Liver (tissue), 8 donors: ENCODE measurements at regions not wholly inside any gene's neighbourhood (a gene's known extent, or its start where the extent isn't known, plus 50 kb on each side); places are given as distances from the start of the nearest gene placed in this dataset.

Experiments
- DNase-seq: peaks from one replicate; pipeline ENCODE4 v3.0.0-alpha.2; 2017; ENCODE audit warnings: low spot score
- H3K27ac ChIP-seq, 2 donors: one replicate each; pipeline ENCODE4 v1.7.0; 2013; ENCODE audit warnings: inconsistent platforms in 2 of 2, low read length in 2 of 2, control low read depth in 1 of 2, low read depth in 1 of 2, mild to moderate bottlenecking in 1 of 2
- H3K27me3 ChIP-seq, 4 donors: one replicate each; pipeline versions ENCODE4 v1.6.1 to v1.7.0; 2013; ENCODE audit warnings: low read length in 3 of 4, inconsistent platforms in 1 of 4, mild to moderate bottlenecking in 1 of 4, moderate library complexity in 1 of 4; ENCODE audit not compliant: control insufficient read depth in 4 of 4, insufficient read depth in 4 of 4
- H3K36me3 ChIP-seq, 4 donors: one replicate each; pipeline versions ENCODE4 v1.6.1 to v1.7.0; 2013; ENCODE audit warnings: low read length in 3 of 4, mild to moderate bottlenecking in 3 of 4, low read depth in 1 of 4, moderate library complexity in 1 of 4; ENCODE audit not compliant: control insufficient read depth in 4 of 4, insufficient read depth in 3 of 4
- H3K4me1 ChIP-seq, 4 donors: one replicate each; pipeline versions ENCODE4 v1.6.1 to v1.7.0; 2013; ENCODE audit warnings: low read length in 3 of 4, mild to moderate bottlenecking in 3 of 4, moderate library complexity in 1 of 4; ENCODE audit not compliant: control insufficient read depth in 4 of 4, insufficient read depth in 4 of 4
- H3K4me3 ChIP-seq, 3 donors: one replicate each; pipeline versions ENCODE4 v1.6.1 to v1.7.0; 2013; ENCODE audit warnings: low read length in 3 of 3, control low read depth in 1 of 3, low read depth in 1 of 3, mild to moderate bottlenecking in 1 of 3
- H3K9ac ChIP-seq, 2 donors: one replicate each; pipeline ENCODE4 v1.7.0; 2013; ENCODE audit warnings: low read length in 2 of 2, mild to moderate bottlenecking in 2 of 2, moderate library complexity in 2 of 2, control low read depth in 1 of 2, low read depth in 1 of 2
- H3K9me3 ChIP-seq, 4 donors: one replicate each; pipeline versions ENCODE4 v1.6.1 to v1.7.0; 2013; ENCODE audit warnings: low read length in 3 of 4; ENCODE audit not compliant: control insufficient read depth in 4 of 4
- ATF3 ChIP-seq: IDR thresholded peaks from 2 replicates; pipeline ENCODE4 v1.6.1; 2016; ENCODE audit warnings: antibody characterized with exemption
- CTCF ChIP-seq: fragments of 150-350 bp; IDR thresholded peaks from 2 replicates; pipeline ENCODE4 v1.5.1; 2017; ENCODE audit warnings: improper control_type of control experiment, low read depth, low read length; ENCODE audit not compliant: missing input control
- EGR1 ChIP-seq, 2 donors: IDR thresholded peaks; 2 replicates each; pipeline ENCODE4 v1.6.1; 2016 to 2018; ENCODE audit warnings: antibody characterized with exemption in 2 of 2, low read depth in 2 of 2
- FOXA2 ChIP-seq: IDR thresholded peaks from 2 replicates; pipeline ENCODE4 v1.6.1; 2016; ENCODE audit warnings: antibody characterized with exemption
- GABPA ChIP-seq, 2 donors: IDR thresholded peaks in 1 of 2; conservative IDR thresholded peaks in 1 of 2; 2 replicates each; pipeline ENCODE4 v1.6.1; 2016; ENCODE audit warnings: antibody characterized with exemption in 2 of 2, mild to moderate bottlenecking in 1 of 2, moderate library complexity in 1 of 2
- HNF4A ChIP-seq, 2 donors: conservative IDR thresholded peaks; 2 replicates each; pipeline ENCODE4 v1.6.1; 2016; ENCODE audit warnings: antibody characterized with exemption in 2 of 2, mild to moderate bottlenecking in 2 of 2
- MAX ChIP-seq: IDR thresholded peaks from 2 replicates; pipeline ENCODE4 v1.6.1; 2016; ENCODE audit warnings: antibody characterized with exemption
- NR2F2 ChIP-seq: IDR thresholded peaks from 2 replicates; pipeline ENCODE4 v1.6.1; 2016; ENCODE audit warnings: antibody characterized with exemption
- RAD21 ChIP-seq, 2 donors: IDR thresholded peaks; 2 replicates each; pipeline ENCODE4 v1.6.1; 2016; ENCODE audit warnings: antibody characterized with exemption in 2 of 2, mild to moderate bottlenecking in 2 of 2
- REST ChIP-seq: IDR thresholded peaks from 2 replicates; pipeline ENCODE4 v1.6.1; 2016; ENCODE audit warnings: antibody characterized with exemption, mild to moderate bottlenecking
- RXRA ChIP-seq, 2 donors: IDR thresholded peaks; 2 replicates each; pipeline ENCODE4 v1.6.1; 2017 to 2018; ENCODE audit warnings: antibody characterized with exemption in 2 of 2, mild to moderate bottlenecking in 1 of 2
- SP1 ChIP-seq: IDR thresholded peaks from 2 replicates; pipeline ENCODE4 v1.6.1; 2018; ENCODE audit warnings: antibody characterized with exemption, mild to moderate bottlenecking
- TAF1 ChIP-seq: conservative IDR thresholded peaks from 2 replicates; pipeline ENCODE4 v1.6.1; 2016; ENCODE audit warnings: antibody characterized with exemption, mild to moderate bottlenecking
- YY1 ChIP-seq: IDR thresholded peaks from 2 replicates; pipeline ENCODE4 v1.6.1; 2016; ENCODE audit warnings: antibody characterized with exemption, mild to moderate bottlenecking
- WGBS: extraction: QIAGEN DNeasy Blood & Tissue Kit; methylation state at CpG from one replicate; pipeline ENCODE4 v1.1.7; 2013; 5-methylcytosine and 5-hydroxymethylcytosine counted together
- donor health status: healthy.
- donor health status: healthy.
- donor health status: healthy.
- donor health status: healthy.
- donor health status: healthy.

GRCh38 chr11:76607431-76607830 lies 63.1 kb downstream of the LRRC32 start:
- Histone ChIP-seq H3K9me3 (no peaks in the 10 kb centered on the region), H3K27ac (no peak overlapping the region), H3K36me3 (no peaks in the 10 kb centered on the region), H3K4me3 (no peak overlapping the region), H3K27me3 (no peaks in the 10 kb centered on the region), H3K4me1 (peaks cover 0 to 10% (median 2%) of the 10 kb centered on the region in 4 donors), H3K9ac (no peak overlapping the region)
- TF ChIP-seq SP1 (no peak), FOXA2 (no peak), EGR1 (IDR thresholded peaks at IDR 0.05; ENCODE audit: low read depth in 2 of 2) (no peak), GABPA (IDR thresholded peaks at IDR 0.05 in 1 of 2, conservative IDR thresholded peaks at IDR 0.05 in 1 of 2) (no peak), ATF3 (no peak), HNF4A (conservative IDR thresholded peaks at IDR 0.05) (no peak), CTCF (no peak), RXRA (IDR thresholded peaks at IDR 0.05) (no peak), TAF1 (no peak), NR2F2 (no peak), RAD21 (IDR thresholded peaks at IDR 0.05) (no peak), REST (no peak), MAX (no peak)
- WGBS: 89% methylated on average over 2 of the region's 2 CpGs
- DNase-seq: peak; percentile 14

GRCh38 chr11:76605338-76606074 lies 65.0 kb downstream of the LRRC32 start:
- no peak overlapping the region for H3K4me3 ChIP-seq
- peak overlapping the region in 1 of 2 donors; percentile 11 for H3K27ac ChIP-seq
- peaks cover 0 to 10% (median 2%) of the 10 kb centered on the region in 4 donors for H3K4me1 ChIP-seq
- TF ChIP-seq YY1: no peak
- TF ChIP-seq NR2F2: peak; percentile 92
- 77% methylated on average over 8 of the region's 8 CpGs for WGBS
- DNase-seq: peak; percentile 27
- H3K9ac ChIP-seq: no peak overlapping the region
- H3K9me3 ChIP-seq: no peaks in the 10 kb centered on the region
- H3K36me3 ChIP-seq: no peaks in the 10 kb centered on the region
- no peaks in the 10 kb centered on the region for H3K27me3 ChIP-seq
